ENCODE measurements at regions not wholly inside any gene's neighbourhood (a gene's known extent, or its start where the extent isn't known, plus 50 kb on each side); places are given as distances from the start of the nearest gene placed in this dataset.
"Not testable (repeated sequence)": the region's sequence is repeated elsewhere in the genome, so short reads cannot be mapped to it uniquely, and the experiment has no call there.

DNA sequence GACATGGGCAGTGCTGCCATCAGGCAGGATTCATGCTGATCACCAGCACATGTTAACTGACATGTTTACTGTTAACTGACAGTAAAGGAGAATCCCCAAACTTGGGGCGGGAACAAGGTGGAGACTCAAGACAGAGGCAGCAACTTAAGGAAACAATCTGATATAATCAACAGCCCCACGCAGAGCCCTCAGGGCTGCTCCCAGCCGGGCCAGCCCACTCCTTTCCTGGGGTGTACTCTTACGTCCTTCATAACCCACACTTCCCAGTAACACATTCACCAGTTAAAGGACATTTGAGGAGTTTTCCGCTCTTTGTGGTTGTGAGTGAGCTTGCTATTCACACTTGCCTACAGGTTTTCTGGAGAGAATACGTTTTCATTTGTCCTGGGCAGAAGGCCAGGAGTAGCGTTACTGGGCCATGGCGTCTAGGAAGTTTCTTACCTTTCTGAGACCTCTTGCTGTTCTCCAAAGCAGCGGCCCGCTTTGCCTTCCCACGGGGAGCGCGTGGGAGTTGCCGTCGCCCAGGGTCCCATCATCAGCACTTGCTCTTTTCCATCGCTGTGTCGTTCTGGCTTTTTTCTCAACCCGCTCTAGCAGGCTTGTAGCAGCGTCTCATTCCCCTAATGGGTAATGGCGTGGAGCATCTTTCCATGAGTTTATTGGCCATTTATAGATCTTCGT lies 56.4 kb downstream of the FOXF2 start:
- DNase-seq: no peak

DNA sequence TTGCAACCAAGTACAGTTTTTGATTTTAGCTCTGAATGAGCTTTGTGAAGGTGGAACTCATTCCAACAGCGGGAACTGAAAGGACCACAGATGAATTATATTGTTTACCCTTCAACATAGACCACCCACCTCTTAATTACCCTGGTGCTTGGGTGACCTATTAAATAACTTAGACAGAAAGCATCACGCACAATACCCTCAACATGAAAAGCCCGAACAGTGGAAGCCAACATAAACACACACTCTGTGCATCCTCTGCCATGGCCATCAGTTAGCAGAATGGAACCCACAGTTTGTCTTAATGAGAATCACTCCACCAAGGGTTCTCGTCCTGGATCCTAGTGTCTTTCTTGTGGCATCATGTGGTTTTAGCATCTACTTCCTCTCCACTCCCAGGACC lies 60.5 kb downstream of the FOXF2 start:
- no peak for DNase-seq

DNA sequence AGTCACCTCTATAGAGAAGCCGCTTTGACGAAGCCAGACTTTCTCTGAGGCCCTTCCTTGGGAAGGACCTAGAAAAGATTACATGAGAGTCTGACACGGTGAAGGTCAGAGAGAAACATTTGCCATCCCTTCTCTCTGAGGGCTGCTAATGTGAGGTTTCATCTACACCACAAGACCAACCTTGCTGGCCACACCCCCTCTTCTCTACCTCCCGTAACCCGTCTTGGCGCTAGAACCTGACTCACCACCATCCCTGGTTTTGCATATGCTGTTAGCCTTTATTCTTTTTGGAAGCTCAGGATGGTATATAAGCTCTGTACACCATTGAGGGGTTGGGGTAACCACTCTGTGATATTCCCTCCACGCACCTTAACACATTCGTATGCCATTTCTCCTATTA lies 63.6 kb downstream of the FOXF2 start:
- DNase-seq: no peak

DNA sequence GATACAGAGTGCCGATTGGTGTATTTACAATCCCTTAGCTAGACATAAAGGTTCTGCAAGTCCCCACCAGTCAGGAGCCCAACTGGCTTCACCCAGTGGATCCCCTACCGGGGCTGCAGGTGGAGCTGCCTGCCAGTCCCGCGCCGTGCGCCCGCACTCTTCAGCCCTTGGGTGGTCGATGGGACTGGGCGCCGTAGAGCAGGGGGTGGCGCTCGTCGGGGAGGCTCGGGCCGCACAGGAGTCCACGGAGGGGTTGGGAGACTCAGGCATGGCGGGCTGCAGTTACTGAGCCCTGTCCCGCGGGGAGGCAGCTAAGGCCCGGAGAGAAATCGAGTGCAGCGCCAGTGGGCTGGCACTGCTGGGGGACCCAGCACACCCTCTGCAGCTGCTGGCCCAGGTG lies 67.4 kb downstream of the FOXF2 start:
- DNase-seq: not testable (repeated sequence)

DNA sequence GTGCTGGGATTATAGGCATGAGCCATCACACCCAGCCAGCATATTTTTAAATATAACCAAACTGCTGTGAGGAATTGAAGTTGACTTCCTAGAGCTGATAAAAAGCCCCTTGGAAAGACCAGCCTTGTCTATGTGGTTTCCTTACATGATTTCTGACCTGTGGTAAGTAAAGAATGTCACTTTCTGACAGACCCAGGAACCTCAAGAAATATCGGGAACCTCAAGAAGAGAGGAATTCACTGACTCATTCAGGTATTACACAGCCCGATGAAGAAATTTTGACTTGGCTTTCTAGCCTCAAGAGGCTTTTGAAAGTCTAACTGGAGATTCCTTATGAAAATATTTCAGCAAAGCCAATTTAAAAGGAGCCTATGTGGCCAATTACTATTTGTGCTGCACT lies 71.8 kb downstream of the FOXF2 start:
- no peak for DNase-seq

DNA sequence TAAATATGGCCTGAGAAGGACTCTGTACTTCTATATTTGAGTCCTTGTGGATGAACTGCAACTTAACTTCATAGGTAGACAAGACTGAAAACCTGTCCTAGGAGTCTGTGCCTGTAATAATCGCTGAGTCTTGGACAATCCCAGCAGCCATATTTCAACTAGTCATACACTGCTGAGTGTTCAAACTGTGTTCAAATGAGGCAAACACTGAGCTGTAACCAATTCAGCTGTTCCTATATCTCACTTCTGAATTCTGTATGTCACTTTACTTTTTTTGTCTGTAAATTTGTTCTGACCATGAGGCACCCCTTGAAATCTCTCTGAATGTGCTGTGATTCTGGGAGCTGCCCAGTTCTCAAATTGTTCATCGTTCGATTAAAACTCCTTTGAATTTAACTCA lies 72.4 kb downstream of the FOXF2 start:
- DNase-seq: no peak

DNA sequence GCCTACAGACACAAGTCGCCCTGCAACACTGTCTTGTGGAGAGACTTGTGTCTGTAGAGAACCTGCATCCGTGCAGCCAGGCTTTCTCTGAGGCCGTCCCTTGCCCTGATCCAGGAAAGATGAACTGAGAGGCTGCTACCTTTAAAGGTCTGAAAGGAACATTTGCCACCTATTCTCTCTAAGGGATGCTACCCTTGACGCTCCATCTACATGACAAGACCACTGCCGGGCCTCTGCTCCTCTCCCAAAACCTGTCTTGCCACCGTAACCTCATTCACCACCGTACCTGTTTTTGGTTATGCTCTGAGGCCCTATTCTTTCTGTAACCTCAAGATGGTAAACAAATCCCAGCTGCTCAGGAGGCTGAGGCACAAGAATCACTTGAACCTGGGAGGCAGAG lies 73.9 kb downstream of the FOXF2 start:
- DNase-seq: no peak

DNA sequence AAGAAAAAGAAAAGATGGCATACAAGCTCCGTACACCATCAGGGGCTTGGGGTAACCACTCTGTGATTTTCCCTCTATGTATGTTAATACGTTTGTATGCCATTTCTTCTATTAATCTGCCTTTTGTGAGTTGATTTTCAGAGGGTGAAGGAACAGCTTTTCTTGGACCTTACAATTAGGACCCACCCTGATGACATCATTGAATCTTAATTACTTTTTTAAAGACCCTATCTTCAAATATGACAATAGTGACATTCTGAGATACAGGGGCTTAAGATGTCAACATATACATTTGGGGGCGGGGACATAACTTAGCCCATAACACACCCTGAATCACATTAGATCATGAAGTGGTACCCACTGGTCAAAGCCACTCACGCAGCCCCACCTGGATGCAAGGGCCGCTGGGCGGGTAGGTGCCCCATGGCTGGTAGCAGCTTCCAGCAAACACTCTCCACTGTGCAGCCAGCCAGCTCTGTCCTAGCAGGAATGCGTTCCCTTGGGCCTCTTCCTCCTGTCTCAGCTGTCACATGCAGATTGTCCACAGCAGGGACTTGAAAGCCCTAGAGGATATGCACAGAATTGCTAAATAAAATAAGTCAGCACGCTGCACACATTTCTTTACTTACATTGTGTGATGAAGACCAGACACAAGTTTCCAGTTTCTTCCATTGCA lies 74.5 kb downstream of the FOXF2 start:
- no peak for DNase-seq

DNA sequence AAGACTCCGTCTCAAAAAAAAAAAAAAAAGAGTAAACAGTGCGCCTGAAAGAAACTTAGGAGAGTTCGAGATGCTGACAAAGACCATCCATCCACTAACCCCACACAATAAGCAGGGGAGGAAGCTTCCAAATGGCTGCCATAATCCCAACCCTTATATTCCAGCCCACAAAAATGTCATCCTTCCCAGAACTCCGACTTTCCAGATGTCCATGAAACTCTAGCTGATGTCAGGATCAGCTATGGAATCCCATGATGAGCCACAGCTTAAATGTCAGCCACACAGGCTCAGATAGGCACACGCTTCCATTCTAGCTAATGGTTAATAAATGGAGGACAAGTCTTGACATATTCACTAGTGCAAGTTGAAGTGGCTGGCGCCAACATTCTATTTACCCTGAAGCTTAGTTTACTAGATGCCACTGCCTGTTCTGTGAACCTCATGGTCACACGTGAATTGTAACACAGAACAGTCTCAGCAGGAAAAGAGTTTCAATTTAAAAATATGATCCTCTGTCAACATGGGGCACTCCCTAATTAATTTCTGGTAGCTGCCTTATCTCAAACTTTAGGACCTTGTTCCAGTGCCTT lies 75.5 kb downstream of the FOXF2 start:
- no peak for DNase-seq

DNA sequence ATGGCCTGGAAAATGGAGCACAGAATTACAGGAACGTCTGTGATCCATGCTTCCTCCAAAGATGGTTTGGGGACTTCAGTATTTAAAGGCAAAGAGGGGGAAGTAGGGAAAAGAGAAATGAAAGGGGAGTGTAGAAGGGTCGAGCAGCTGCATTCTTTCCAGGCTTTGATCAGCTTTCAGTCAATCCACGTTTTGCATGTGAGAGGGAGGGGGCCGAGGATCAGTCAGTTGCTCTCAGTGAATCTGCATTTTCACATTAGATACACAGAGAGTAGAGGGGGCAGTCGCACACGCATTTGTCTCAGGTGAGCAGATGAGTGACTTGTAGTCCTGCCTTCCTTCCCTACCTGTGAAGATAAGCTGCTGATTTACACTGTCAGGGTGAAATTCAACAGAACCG lies 78.8 kb downstream of the FOXF2 start:
- DNase-seq: no peak

DNA sequence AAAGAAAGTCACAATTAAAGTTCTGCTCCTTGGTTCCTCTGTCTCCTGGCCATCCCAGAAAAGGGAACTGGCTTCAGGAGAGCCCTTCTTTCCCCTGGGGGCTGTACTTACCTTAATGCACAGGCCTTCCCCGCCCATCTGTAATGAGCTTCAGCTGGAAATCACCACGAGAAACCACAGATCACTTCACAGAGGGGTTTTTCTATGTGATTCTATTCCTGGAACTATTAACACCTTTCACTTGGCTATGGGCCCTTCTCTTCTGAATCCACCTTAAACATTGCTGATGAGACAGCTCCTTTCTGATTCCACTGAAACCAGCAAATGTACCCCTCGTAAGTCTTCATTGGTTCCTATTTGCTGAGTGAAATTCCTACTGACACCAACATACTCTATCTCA lies 80.7 kb downstream of the FOXF2 start:
- no peak for DNase-seq

DNA sequence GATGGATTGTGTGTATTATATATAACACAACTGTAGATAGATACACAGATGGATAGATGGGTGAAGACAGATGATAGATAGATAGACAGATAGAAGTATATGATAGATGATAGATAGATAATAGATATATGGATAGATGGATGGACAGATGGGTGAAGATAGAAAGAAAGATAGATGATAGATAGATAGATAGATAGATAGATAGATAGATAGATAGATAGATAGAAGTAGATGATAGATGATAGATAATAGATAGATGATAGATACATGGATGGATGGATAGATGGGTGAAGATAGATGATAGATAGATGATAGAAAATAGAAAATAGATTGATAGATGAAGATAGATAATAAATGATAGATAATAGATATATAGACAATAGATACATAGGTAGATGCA lies 83.3 kb downstream of the FOXF2 start:
- DNase-seq: no peak

DNA sequence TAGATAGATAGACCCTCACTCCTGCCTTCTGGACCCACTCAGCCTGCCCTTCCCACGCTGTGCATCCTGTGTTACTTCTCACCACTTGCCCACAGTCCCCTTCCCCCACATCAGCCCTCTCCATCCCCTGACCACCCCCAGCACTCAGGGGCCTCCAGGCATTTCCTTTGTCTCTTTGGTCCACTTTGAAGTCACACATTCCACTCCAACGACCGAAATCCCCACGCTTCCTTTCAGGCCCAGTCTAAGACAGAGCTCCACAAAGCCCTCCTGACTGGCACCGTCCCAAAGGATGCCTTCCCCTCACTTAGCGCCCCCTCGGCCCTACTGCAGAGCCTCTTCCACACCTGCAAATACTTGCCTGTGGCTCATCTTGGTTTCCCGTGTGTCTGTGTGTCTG lies 83.8 kb downstream of the FOXF2 start:
- no peak for DNase-seq

DNA sequence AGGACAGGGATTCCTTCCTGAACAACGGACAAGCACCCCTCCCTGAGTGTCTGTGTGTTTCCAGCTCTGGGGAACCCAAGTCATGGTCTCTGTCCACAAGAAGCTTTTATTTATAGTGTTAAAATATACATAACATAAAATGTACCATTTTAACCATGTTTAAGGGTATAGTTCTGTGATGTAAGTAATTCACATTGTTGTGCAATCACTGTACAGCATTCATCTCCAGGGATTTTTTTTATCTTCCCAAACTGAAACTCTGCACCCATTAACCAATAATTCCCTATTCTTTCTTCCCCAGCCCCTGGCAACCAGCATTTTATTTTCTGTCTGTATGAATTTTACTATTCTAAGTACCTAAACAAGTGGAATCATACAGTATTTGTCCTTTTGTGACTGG lies 84.2 kb downstream of the FOXF2 start:
- no peak for DNase-seq

DNA sequence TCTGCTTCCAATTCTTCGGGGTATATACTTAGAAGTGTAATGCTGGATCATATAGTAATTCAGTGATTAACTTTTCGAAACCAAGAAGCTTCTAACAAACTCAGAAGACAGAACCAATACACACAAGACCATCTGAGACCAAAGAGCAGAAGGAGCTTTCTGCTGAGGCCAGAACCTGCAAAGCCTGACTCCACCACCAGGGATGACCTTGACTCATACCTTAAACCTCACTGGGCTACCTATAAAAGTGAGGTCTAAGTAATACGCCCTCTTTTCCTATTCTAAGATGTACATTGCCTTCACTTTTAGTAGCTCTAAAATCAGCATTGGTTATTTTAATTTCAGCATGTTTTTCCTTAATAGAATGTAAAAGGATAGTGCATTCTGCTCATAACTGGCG lies 84.8 kb downstream of the FOXF2 start:
- DNase-seq: no peak

DNA sequence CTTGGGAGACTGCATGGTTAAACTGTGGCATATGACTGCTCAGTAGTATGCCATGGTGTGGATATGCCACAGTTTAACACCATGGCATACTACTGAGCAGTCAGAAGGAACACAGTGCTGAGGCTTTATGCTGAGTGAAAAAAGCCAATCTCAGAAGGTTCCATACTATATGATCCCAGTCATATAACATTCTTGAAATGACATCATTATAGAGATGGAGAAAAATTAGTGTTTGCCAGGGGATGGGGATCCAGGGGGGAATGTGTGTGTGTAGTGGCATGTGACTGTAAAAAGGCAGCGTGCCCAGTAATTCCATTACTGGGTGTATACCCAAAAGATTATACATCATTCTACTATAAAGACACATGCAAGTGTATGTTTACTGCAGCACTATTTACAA lies 85.8 kb downstream of the FOXF2 start:
- no peak for DNase-seq

DNA sequence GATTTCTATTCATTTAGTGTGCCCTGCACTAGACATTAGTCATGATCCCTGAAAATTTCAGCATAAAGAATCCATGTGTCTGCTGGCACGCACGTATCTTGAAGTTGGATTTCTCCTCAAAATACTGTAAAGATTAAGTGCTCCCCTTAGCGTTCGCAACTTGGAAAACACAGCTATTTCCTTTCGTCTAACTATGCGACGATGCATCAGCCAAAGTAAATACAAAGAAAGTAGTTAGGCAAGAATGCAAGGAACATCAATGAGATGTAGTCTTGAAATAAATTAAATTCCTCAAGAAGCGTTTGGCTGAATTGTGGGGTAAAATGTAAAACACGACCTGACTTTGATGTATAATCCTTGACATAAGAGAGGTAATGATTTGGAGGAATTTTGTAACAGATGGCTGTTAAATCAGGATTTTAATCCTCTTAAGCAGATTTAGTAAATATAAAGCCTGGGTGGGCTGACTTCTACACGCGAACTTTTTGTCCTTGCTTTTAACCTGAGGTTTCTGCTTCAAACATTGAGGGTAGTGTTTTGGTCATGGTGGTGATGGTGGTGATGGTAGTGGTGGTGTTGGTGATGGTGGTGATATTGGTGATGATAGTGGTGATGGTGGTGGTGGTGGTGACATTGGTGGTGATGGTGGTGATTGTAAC lies 88.2 kb downstream of the FOXF2 start:
- DNase-seq: peak; percentile 86

DNA sequence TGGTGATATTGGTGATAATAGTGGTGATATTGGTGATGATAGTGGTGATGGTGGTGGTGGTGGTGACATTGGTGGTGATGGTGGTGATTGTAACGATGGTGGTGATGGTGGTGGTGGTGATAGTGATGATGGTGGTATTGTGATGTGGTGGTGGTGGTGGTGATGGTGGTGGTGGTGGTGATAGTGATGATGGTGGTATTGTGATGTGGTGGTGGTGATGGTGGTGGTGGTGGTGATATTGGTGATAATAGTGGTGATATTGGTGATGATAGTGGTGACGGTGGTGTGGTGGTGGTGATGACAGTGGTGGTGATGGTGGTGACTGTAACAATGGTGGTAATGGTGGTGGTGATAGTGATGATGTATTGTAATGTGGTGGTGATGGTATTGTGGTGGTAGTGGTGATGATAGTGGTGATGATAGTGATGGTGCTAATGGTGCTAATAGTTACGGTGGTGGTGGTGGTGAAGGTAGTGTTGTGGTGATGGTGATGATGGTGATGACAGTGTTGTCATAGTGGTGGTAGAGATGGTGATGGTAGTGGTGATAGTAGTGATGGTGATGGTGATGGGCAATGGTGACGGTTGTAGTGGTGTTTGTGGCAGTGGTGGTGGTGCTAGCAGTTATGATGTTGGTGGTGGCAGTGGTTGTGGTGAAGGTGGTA lies 88.9 kb downstream of the FOXF2 start:
- not testable (repeated sequence) for DNase-seq

DNA sequence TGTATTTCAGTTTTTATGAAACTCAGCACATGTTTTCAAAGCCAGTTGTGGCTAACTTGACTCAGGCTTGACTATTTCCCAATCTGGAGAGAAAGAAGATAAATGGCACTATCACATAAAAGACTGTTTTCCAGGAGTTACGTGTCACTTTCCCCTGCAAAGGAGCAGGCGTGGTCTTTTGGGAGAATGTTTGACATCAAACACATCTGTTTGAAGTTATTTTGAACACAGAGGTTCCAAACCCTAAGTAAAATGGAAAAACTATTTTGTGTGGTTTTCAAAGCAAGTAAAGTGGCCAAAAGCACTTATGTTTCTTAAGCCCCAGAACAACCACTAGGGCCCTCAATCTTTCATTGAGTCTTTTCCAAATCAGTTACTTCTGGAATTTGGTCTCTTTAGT lies 89.7 kb downstream of the FOXF2 start:
- DNase-seq: no peak

DNA sequence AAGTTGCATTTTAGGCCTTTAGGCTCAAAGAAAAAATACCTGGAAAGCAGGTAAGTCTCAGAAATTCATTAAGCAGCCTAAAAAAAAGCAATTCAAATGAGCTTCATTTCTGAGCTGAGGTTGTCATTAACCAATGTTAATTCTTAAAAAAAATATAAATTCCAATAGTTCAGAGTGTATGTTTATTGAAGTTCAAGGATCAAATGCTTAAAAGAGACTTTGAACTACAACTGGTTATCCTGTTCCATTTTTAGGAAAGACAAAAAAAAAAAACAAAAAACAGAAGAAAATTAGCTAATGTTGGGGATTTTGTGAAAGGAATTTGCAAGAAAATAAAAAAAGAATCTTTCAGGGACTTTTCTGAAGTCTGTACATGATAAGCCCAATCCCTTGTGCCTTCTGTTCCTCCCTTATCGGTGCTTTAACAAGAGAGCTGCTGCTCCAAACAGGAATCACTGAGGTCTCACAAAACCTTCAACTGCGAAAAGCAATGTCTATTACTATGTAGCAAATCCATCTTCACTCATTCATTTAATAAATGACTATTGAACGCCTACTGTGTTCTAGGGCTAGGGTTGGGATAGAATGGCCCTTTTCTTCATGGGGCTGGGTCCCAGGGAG lies 90.3 kb downstream of the FOXF2 start:
- DNase-seq: no peak

DNA sequence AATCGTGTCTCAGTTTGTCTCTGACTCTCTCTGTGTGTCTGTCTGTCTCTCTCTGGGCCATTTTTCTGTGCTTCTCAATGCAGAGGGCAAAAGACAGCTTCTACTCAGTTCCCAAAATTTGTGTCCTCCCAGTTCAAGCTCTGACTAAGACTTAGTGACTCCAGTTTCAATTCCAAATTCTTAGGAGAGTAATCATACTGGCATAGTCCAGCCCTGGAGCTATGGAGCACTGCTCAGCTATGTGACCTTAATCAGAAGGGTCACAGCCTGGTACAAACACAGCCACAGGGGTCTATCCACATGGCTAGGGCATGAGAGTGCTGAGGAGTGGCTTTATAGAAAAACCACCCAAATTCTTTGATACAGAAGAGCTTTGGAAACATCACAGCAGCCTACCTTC lies 91.9 kb downstream of the FOXF2 start:
- DNase-seq: peak; percentile 85

DNA sequence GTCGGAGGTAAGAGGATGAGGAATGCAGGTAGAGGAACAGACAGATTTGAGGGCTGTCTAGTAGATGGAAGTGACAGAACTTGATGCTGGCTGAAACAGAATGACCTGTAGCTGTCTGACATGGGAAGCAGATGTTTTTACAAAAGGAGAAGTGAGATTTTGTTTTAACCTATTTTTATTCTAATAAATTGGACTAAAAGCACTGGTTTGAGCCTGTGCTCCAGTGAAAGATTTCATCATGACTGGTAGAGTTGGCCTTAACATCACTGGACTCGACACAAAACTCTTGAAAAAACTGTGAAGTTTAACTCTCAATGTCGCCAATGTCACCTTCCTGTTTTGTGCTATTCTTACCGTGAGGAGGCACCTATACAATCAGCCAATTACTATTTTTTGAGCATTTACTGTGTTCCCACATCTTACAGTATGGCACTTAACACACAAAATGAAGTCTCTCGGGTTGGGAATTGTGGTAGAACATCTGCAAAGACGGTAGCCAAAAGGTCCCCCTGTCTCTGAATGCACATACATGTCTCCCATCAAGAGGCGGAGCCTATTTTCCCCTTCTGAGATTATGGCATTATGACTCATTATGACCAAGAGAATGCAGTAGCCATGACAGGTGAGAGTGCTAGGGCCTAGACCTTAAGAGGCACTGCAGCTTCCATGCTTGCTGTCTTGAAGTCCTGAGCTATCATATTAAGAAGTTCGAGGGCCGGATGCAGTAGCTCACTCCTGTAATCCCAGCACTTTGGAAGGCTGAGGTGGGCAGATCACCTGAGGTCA lies 93.2 kb downstream of the FOXF2 start:
- no peak for DNase-seq

Measured in amniotic stem cell (primary cell).